Liver (tissue), 3 donors: ENCODE measurements at regions not wholly inside any gene's neighbourhood (a gene's known extent, or its start where the extent isn't known, plus 50 kb on each side); places are given as distances from the start of the nearest gene placed in this dataset.

Experiments
- ATF3 ChIP-seq: IDR thresholded peaks from 2 replicates; pipeline ENCODE4 v1.6.1; 2016; ENCODE audit warnings: antibody characterized with exemption
- CTCF ChIP-seq: fragments of 150-350 bp; IDR thresholded peaks from 2 replicates; pipeline ENCODE4 v1.5.1; 2017; ENCODE audit warnings: improper control_type of control experiment, low read depth, low read length; ENCODE audit not compliant: missing input control
- EGR1 ChIP-seq, 2 donors: IDR thresholded peaks; 2 replicates each; pipeline ENCODE4 v1.6.1; 2016 to 2018; ENCODE audit warnings: antibody characterized with exemption in 2 of 2, low read depth in 2 of 2
- FOXA1 ChIP-seq: IDR thresholded peaks from 2 replicates; pipeline ENCODE4 v1.6.1; 2016; ENCODE audit warnings: antibody characterized with exemption
- GABPA ChIP-seq, 2 donors: IDR thresholded peaks in 1 of 2; conservative IDR thresholded peaks in 1 of 2; 2 replicates each; pipeline ENCODE4 v1.6.1; 2016; ENCODE audit warnings: antibody characterized with exemption in 2 of 2, mild to moderate bottlenecking in 1 of 2, moderate library complexity in 1 of 2
- HNF4A ChIP-seq, 2 donors: conservative IDR thresholded peaks; 2 replicates each; pipeline ENCODE4 v1.6.1; 2016; ENCODE audit warnings: antibody characterized with exemption in 2 of 2, mild to moderate bottlenecking in 2 of 2
- JUND ChIP-seq, 2 donors: IDR thresholded peaks; 2 replicates each; pipeline ENCODE4 v1.6.1; 2016; ENCODE audit warnings: antibody characterized with exemption in 2 of 2
- MAX ChIP-seq: IDR thresholded peaks from 2 replicates; pipeline ENCODE4 v1.6.1; 2016; ENCODE audit warnings: antibody characterized with exemption
- RAD21 ChIP-seq, 2 donors: IDR thresholded peaks; 2 replicates each; pipeline ENCODE4 v1.6.1; 2016; ENCODE audit warnings: antibody characterized with exemption in 2 of 2, mild to moderate bottlenecking in 2 of 2
- REST ChIP-seq: IDR thresholded peaks from 2 replicates; pipeline ENCODE4 v1.6.1; 2016; ENCODE audit warnings: antibody characterized with exemption, mild to moderate bottlenecking
- SP1 ChIP-seq: IDR thresholded peaks from 2 replicates; pipeline ENCODE4 v1.6.1; 2018; ENCODE audit warnings: antibody characterized with exemption, mild to moderate bottlenecking
- TAF1 ChIP-seq: conservative IDR thresholded peaks from 2 replicates; pipeline ENCODE4 v1.6.1; 2016; ENCODE audit warnings: antibody characterized with exemption, mild to moderate bottlenecking
- YY1 ChIP-seq: IDR thresholded peaks from 2 replicates; pipeline ENCODE4 v1.6.1; 2016; ENCODE audit warnings: antibody characterized with exemption, mild to moderate bottlenecking
- ZBTB33 ChIP-seq: IDR thresholded peaks from 2 replicates; pipeline ENCODE4 v1.6.1; 2016; ENCODE audit warnings: antibody characterized with exemption
- donor health status: healthy.
- donor health status: healthy.

- TF ChIP-seq CTCF: no peak
- no peak for TF ChIP-seq GABPA (IDR thresholded peaks at IDR 0.05 in 1 of 2, conservative IDR thresholded peaks at IDR 0.05 in 1 of 2)
- no peak for TF ChIP-seq YY1
- no peak for TF ChIP-seq ATF3
- no peak for TF ChIP-seq TAF1
- TF ChIP-seq REST: no peak
- no peak for TF ChIP-seq JUND (IDR thresholded peaks at IDR 0.05)
- TF ChIP-seq SP1: no peak
- no peak for TF ChIP-seq RAD21 (IDR thresholded peaks at IDR 0.05)
- no peak for TF ChIP-seq FOXA1
- TF ChIP-seq MAX: no peak
- no peak for TF ChIP-seq EGR1 (IDR thresholded peaks at IDR 0.05; ENCODE audit: low read depth in 2 of 2)
- TF ChIP-seq ZBTB33: no peak
- no peak for TF ChIP-seq HNF4A (conservative IDR thresholded peaks at IDR 0.05)
These were observed 414.7 kb upstream of the GHITM start for GRCh38 chr10:83724471-83725241.
